ENCODE measurements at regions not wholly inside any gene's neighbourhood (a gene's known extent, or its start where the extent isn't known, plus 50 kb on each side); places are given as distances from the start of the nearest gene placed in this dataset.

- TF ChIP-seq, protein P1, sequence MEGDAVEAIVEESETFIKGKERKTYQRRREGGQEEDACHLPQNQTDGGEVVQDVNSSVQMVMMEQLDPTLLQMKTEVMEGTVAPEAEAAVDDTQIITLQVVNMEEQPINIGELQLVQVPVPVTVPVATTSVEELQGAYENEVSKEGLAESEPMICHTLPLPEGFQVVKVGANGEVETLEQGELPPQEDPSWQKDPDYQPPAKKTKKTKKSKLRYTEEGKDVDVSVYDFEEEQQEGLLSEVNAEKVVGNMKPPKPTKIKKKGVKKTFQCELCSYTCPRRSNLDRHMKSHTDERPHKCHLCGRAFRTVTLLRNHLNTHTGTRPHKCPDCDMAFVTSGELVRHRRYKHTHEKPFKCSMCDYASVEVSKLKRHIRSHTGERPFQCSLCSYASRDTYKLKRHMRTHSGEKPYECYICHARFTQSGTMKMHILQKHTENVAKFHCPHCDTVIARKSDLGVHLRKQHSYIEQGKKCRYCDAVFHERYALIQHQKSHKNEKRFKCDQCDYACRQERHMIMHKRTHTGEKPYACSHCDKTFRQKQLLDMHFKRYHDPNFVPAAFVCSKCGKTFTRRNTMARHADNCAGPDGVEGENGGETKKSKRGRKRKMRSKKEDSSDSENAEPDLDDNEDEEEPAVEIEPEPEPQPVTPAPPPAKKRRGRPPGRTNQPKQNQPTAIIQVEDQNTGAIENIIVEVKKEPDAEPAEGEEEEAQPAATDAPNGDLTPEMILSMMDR (IDR thresholded peaks at IDR 0.05; ENCODE audit: borderline replicate concordance, insufficient read depth, low read depth, low read length): no peak
- H3K4me3 ChIP-seq (ENCODE audit: low read depth, low read length): no peak overlapping the region
Measured at GRCh38 chr16:62963846-62964245, 927.6 kb upstream of the CDH8 start.

DNA sequence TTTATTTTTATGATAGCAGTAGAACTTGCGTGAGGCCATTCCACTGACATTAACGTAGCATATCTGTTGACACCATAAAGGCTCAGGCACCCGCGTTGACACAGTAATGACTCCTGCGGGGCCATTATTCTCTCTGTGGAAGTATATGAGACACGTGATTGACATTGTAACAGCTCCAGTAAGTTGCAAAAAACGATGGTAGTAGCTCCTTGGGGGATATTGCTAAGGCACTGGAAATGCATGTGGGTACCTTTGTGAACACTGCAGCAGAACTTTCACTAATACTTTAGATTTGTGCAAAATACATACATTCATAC, 918.8 kb upstream of the CDH8 start:
- TF ChIP-seq, protein P1 (IDR thresholded peaks at IDR 0.05; ENCODE audit: borderline replicate concordance, insufficient read depth, low read depth, low read length): no peak
- no peak overlapping the region for H3K4me3 ChIP-seq (ENCODE audit: low read depth, low read length)

DNA sequence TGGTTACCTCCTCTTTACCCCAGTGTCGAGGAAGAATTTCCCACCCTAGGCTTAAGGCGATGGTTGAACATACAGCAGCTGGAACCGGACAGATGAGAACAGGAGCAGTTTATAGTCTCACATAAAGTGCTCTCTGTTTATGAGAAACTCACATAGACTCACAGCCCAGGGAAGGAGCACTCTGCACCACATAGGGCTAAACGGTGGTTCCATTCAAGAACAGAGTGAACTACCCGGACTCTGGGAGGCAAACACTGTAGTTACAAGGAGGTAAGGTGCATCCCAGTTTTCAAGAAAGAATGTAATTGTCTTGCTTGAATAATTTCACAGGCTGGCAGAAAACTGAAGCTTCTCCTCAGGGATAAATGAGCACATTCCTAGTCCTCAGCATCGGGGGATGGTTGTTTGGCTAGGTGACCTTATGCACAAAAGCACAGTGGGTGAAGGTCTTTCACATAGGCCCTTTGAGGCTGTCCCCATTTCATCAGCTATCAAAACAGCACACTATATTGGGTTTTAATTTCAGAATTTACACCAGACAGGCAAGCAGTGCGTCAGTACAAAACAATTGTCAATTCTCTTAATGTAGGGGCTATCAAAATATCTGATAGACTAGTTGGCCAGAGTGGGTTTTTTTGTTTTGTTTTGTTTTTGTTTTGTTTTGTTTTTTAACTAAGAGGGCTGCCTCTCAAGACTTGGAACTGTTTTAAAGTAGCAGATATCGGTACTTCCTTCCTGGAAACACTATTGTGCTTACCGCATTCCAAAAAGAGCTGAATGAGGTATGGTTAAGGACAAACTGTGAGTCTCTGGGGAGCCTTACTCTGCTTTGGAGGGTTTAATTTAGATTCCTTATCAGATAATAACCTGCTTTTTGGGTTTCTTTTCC, 918.1 kb upstream of the CDH8 start:
- H3K4me3 ChIP-seq (ENCODE audit: low read depth, low read length): no peak overlapping the region
- TF ChIP-seq, protein P1 (IDR thresholded peaks at IDR 0.05; ENCODE audit: borderline replicate concordance, insufficient read depth, low read depth, low read length): no peak

DNA sequence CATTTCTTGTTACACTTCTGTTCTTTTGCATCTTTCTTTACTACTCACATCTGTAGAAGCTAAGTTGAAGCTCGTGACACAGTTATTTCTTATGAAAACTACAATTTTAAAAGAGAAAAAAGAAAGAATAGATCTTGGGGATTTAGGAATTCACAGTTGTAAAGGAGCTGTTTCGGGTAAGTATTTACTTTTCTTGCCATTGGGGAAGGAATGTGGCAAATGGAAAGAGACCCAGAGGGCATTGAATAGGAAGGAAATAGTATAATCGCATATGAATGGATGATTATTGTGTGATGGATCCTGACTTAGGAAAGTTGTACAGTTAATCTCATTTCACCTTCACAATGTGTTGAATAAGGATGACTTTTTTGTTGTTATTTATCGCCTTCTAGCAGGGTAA, 914.1 kb upstream of the CDH8 start:
- TF ChIP-seq, protein P1 (IDR thresholded peaks at IDR 0.05; ENCODE audit: borderline replicate concordance, insufficient read depth, low read depth, low read length): no peak
- H3K4me3 ChIP-seq (ENCODE audit: low read depth, low read length): no peak overlapping the region

DNA sequence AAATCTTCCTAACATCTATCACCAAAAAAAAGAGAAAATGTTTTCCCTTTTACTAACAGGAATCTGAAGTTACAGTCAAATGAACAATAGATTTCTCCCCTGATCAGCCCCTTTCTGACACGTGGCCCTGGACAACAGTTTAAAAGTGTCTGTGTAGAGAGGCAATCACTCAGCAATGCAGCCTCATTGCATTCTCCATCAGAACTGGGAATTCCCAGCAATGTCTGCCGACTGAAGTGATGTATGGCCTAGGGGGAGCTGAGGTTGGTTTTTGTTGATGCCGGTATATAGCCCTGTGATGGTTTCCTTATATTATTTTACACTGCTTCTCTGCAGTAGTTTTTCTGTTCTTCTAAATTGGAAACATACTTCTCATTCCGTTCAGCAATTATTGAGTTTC, 904.3 kb upstream of the CDH8 start:
- H3K4me3 ChIP-seq (ENCODE audit: low read depth, low read length): no peak overlapping the region
- TF ChIP-seq, protein P1 (IDR thresholded peaks at IDR 0.05; ENCODE audit: borderline replicate concordance, insufficient read depth, low read depth, low read length): no peak

DNA sequence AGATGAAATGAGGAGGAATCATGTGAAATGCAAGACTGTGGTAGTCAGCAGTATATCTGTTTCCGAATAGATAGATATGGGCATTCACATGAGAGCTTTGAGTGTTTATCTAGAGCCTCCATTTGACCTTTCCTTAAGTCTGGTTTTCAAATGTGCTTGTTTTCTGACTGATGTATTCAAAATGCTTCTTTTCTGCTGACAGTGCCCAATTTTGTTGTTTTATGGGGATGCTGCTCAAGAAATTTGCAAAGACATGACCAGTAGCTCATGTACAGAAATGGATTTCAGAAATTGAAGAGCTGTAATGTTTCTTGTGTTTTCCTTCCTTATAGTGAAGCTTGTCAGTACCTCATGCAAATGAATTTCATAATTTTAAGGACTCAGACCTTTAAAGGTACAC, 903.4 kb upstream of the CDH8 start:
- TF ChIP-seq, protein P1 (IDR thresholded peaks at IDR 0.05; ENCODE audit: borderline replicate concordance, insufficient read depth, low read depth, low read length): no peak
- H3K4me3 ChIP-seq (ENCODE audit: low read depth, low read length): no peak overlapping the region

DNA sequence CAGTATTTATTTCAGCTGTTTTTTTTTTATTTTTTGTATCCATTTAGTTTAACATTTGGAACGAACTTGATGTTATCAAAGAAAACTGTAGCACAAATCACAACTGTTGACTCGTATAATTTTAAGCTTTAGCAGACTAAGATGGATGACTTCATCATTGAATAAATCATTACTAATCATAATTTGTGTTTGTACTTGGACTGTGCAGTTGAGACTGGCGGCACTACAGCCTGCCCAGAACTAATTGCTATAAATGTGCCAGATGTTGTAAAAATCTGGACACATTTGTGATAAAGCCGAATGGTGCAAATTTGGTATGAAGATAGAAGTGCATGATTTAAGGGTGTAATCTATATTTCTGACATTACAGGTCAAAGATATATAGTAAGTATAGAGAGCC, 897.7 kb upstream of the CDH8 start:
- H3K4me3 ChIP-seq (ENCODE audit: low read depth, low read length): no peak overlapping the region
- TF ChIP-seq, protein P1 (IDR thresholded peaks at IDR 0.05; ENCODE audit: borderline replicate concordance, insufficient read depth, low read depth, low read length): no peak

Measured in GM12875 (cell line).